HepG2 (cell line): ENCODE measurements at regions not wholly inside any gene's neighbourhood (a gene's known extent, or its start where the extent isn't known, plus 50 kb on each side); places are given as distances from the start of the nearest gene placed in this dataset.
A peak's percentile ranks its signal among the peaks of the same experiment; 100 is the strongest.

ENCODE experiments used
- ATAC-seq: fragments of 200-7000 bp; cut with Tn5 transposase; 3 replicates; pipeline ENCODE4 v1.9.1; 2020; ENCODE audit warnings: mild to moderate bottlenecking, moderate library complexity
- BruUV-seq: library from RNA; stranded (reverse); fragments of 400-500 nt; replicated peaks from 2 replicates; lab custom pipeline; 2021; lab: Mats Ljungman, UMichigan
- CTCF ChIA-PET: fragments of 300-600 bp; formaldehyde crosslinking; extraction: SDS; loops from one replicate; lab custom pipeline; 2021; ENCODE audit warnings: low total read pairs, inconsistent platforms, low intra/inter-chr PET ratio; lab: Yijun Ruan, JAX
- POLR2A ChIA-PET: fragments of 350-600 bp; sonication (Branson Sonifier 250); formaldehyde crosslinking; loops from one replicate; lab custom pipeline; 2020; ENCODE audit warnings: antibody characterized with exemption, inconsistent platforms; lab: Yijun Ruan, JAX
- DNase-seq: peaks from one replicate; pipeline ENCODE4 v3.0.0-alpha.2; 2015; ENCODE audit warnings: low spot score
- FAIRE-seq: peaks from 3 replicates; lab custom pipeline; 2011; peaks lifted over from hg19 to GRCh38; lab: Jason Lieb, UNC
- H2AFZ ChIP-seq: one replicate; pipeline ENCODE4 v1.6.1; 2011; ENCODE audit warnings: low read length, inconsistent platforms
- H3K27ac ChIP-seq: fragments of 300-600 bp; 3 replicates; pipeline ENCODE4 v1.8.0; 2011; ENCODE audit warnings: mixed run types, mild to moderate bottlenecking, mixed read lengths, low read length, inconsistent platforms; ENCODE audit not compliant: insufficient read depth; ENCODE audit errors: extremely low read length
- H3K27me3 ChIP-seq, 2 experiments: fragments of 200-600 bp in 1 of 2; 2 replicates in 1 of 2; 3 replicates in 1 of 2; pipeline versions ENCODE4 v1.6.0 to v1.8.0; 2011; ENCODE audit warnings: low read length in 2 of 2, mild to moderate bottlenecking in 2 of 2, moderate library complexity in 2 of 2, inconsistent platforms in 1 of 2; ENCODE audit not compliant: insufficient read depth in 2 of 2, control insufficient read depth in 1 of 2
- H3K36me3 ChIP-seq, 2 experiments: fragments of 200-600 bp in 1 of 2; replicated peaks in 1 of 2; 2 replicates in 1 of 2; 3 replicates in 1 of 2; pipeline versions ENCODE4 v1.5.1 to v1.8.0; 2011; ENCODE audit warnings: low read length in 2 of 2, inconsistent platforms in 1 of 2; ENCODE audit not compliant: insufficient read depth in 2 of 2, control insufficient read depth in 1 of 2
- H3K4me1 ChIP-seq: 2 replicates; pipeline ENCODE4 v1.5.1; 2012; ENCODE audit warnings: low read length, inconsistent platforms; ENCODE audit not compliant: insufficient read depth
- H3K4me2 ChIP-seq: 2 replicates; pipeline ENCODE4 v1.6.0; 2011; ENCODE audit warnings: low read depth, low read length, inconsistent platforms
- H3K4me3 ChIP-seq, 3 experiments: fragments of 200-600 bp in 1 of 3; sonication (generic), shearing (Covaris generic) in 1 of 3; replicated peaks in 1 of 3; 2 replicates each; pipeline ENCODE4 v1.5.1; 2011 to 2016; ENCODE audit warnings: low read length in 3 of 3, inconsistent platforms in 2 of 3, low read depth in 2 of 3, mild to moderate bottlenecking in 2 of 3, control low read depth in 1 of 3, mixed read lengths in 1 of 3; ENCODE audit not compliant: insufficient read depth in 1 of 3
- H3K79me2 ChIP-seq: one replicate; pipeline ENCODE4 v1.6.1; 2011; ENCODE audit warnings: low read length, inconsistent platforms; ENCODE audit not compliant: insufficient read depth
- H3K9ac ChIP-seq: 2 replicates; pipeline ENCODE4 v1.6.0; 2011; ENCODE audit warnings: mild to moderate bottlenecking, low read depth, low read length, inconsistent platforms; ENCODE audit not compliant: insufficient read depth
- H3K9me3 ChIP-seq: 2 replicates; pipeline ENCODE4 v1.5.1; 2012; ENCODE audit warnings: mild to moderate bottlenecking, low read length
- H4K20me1 ChIP-seq: 2 replicates; pipeline ENCODE4 v1.6.0; 2011; ENCODE audit warnings: inconsistent platforms, mild to moderate bottlenecking, low read length, moderate library complexity; ENCODE audit not compliant: insufficient read depth
- ARID2 ChIP-seq: sonication (generic); formaldehyde crosslinking; IDR thresholded peaks from 2 replicates; pipeline ENCODE4 v1.8.1; 2022; ENCODE audit warnings: mild to moderate bottlenecking, missing genetic modification reagents, borderline replicate concordance
- DDIT3 ChIP-seq: sonication (generic); formaldehyde crosslinking; IDR thresholded peaks from 2 replicates; pipeline ENCODE4 v1.4.0; 2020; ENCODE audit warnings: mild to moderate bottlenecking, missing genetic modification reagents
- FOSL2 ChIP-seq: sonication (generic); formaldehyde crosslinking; IDR thresholded peaks from 2 replicates; pipeline ENCODE4 v1.4.0; 2020; ENCODE audit warnings: missing genetic modification reagents
- FOXO1 ChIP-seq: sonication (generic); formaldehyde crosslinking; IDR thresholded peaks from 2 replicates; pipeline ENCODE4 v1.4.0; 2020; ENCODE audit warnings: missing genetic modification reagents
- HNF4G ChIP-seq, 2 experiments: sonication (generic) in 1 of 2; formaldehyde crosslinking in 1 of 2; IDR thresholded peaks; 2 replicates each; pipeline versions ENCODE4 v1.4.0 to v1.6.1; 2011 to 2020; ENCODE audit warnings: borderline replicate concordance in 2 of 2, low read depth in 2 of 2, mild to moderate bottlenecking in 2 of 2, low read length in 1 of 2, missing genetic modification reagents in 1 of 2, moderate library complexity in 1 of 2
- NCOA2 ChIP-seq: sonication (generic); formaldehyde crosslinking; IDR thresholded peaks from 2 replicates; pipeline ENCODE4 v1.8.0; 2022; ENCODE audit warnings: inconsistent platforms
- NR2F2 ChIP-seq: IDR thresholded peaks from 2 replicates; pipeline ENCODE4 v1.6.1; 2012; ENCODE audit warnings: low read depth, inconsistent platforms, borderline replicate concordance
- SAP130 ChIP-seq: IDR thresholded peaks from 2 replicates; pipeline ENCODE4 v1.6.1; 2016; ENCODE audit warnings: low read depth
- SKI ChIP-seq: fragments of 450-650 bp; IDR thresholded peaks from one replicate; pipeline ENCODE4 v1.6.1; 2018; ENCODE audit warnings: mild to moderate bottlenecking; ENCODE audit not compliant: partially characterized antibody
- SNAPC5 ChIP-seq: sonication (generic); formaldehyde crosslinking; IDR thresholded peaks from 2 replicates; pipeline ENCODE4 v1.8.1; 2023; ENCODE audit warnings: mild to moderate bottlenecking, missing genetic modification reagents, borderline replicate concordance
- SYNCRIP ChIP-seq: fragments of 200-400 bp; formaldehyde crosslinking; IDR thresholded peaks from 2 replicates; pipeline ENCODE4 v1.6.1; 2018; ENCODE audit warnings: mild to moderate bottlenecking, low read depth, low read length; ENCODE audit not compliant: insufficient read depth
- TARDBP ChIP-seq: sonication (generic); formaldehyde crosslinking; IDR thresholded peaks from 2 replicates; pipeline ENCODE4 v1.8.0; 2022; ENCODE audit warnings: mild to moderate bottlenecking, missing genetic modification reagents
- TCF7 ChIP-seq: sonication (generic); IDR thresholded peaks from 2 replicates; pipeline ENCODE4 v1.6.1; 2016; ENCODE audit warnings: antibody characterized with exemption, low read depth
- ZNF513 ChIP-seq: sonication (generic); formaldehyde crosslinking; conservative IDR thresholded peaks from 2 replicates; pipeline ENCODE4 v1.5.0; 2020; ENCODE audit warnings: missing genetic modification reagents
- ZNF558 ChIP-seq: sonication (generic); formaldehyde crosslinking; IDR thresholded peaks from 2 replicates; pipeline ENCODE4 v1.9.0; 2022; ENCODE audit warnings: mild to moderate bottlenecking, missing genetic modification reagents, borderline replicate concordance
- ZNF605 ChIP-seq: sonication (generic); formaldehyde crosslinking; IDR thresholded peaks from 2 replicates; pipeline ENCODE4 v1.8.0; 2022; ENCODE audit warnings: mild to moderate bottlenecking, missing genetic modification reagents
- WGBS: methylation state at CpG from one replicate; pipeline ENCODE4 v1.1.6; 2017; ENCODE audit warnings: low lambda C conversion rate; 5-methylcytosine and 5-hydroxymethylcytosine counted together
- in situ Hi-C: cut with HindIII; loops from 2 replicates; pipeline ENCODE4 v1.10.0; 2017; ENCODE audit warnings: low pct_unique_long_range_greater_than_20kb; ENCODE audit not compliant: extremely low pct_ligation_motif_present
- intact Hi-C: fragments of 100-400 bp; cut with micrococcal nuclease; formaldehyde crosslinking; loops from one replicate; pipeline ENCODE4 v1.10.0; 2022; ENCODE audit not compliant: unreplicated experiment
- TF ChIP-seq, protein P1 (sequence below), 2 experiments: sonication (generic) in 1 of 2; formaldehyde crosslinking in 1 of 2; IDR thresholded peaks; 2 replicates each; pipeline versions ENCODE4 v1.4.0 to v1.6.1; 2018 to 2020; ENCODE audit warnings: missing genetic modification reagents in 2 of 2, borderline replicate concordance in 1 of 2, low read depth in 1 of 2, mild to moderate bottlenecking in 1 of 2, missing biosample characterization in 1 of 2
- TF ChIP-seq, protein P2 (sequence below): IDR thresholded peaks from 2 replicates; pipeline ENCODE4 v1.6.1; 2018; ENCODE audit warnings: missing genetic modification reagents

GRCh38 chr12:76618031-76618430 lies 58.5 kb upstream of the OSBPL8 start (continued):
- TF ChIP-seq, protein P1, sequence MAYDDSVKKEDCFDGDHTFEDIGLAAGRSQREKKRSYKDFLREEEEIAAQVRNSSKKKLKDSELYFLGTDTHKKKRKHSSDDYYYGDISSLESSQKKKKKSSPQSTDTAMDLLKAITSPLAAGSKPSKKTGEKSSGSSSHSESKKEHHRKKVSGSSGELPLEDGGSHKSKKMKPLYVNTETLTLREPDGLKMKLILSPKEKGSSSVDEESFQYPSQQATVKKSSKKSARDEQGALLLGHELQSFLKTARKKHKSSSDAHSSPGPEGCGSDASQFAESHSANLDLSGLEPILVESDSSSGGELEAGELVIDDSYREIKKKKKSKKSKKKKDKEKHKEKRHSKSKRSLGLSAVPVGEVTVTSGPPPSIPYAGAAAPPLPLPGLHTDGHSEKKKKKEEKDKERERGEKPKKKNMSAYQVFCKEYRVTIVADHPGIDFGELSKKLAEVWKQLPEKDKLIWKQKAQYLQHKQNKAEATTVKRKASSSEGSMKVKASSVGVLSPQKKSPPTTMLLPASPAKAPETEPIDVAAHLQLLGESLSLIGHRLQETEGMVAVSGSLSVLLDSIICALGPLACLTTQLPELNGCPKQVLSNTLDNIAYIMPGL (CRISPR knock-in tag; IDR thresholded peaks at IDR 0.05; ENCODE audit: borderline replicate concordance in 1 of 2, low read depth in 1 of 2) = no peak
- no peak for TF ChIP-seq FOSL2 (CRISPR knock-in tag)
- TF ChIP-seq SKI = no peak
- no peak for TF ChIP-seq ZNF605 (CRISPR knock-in tag)

- POLR2A ChIA-PET = interaction anchor here (1.0 kb wide), 1 partner anchor 389 kb away, joined by 3 read pairs; no protein-coding TSS in a partner anchor
- CTCF ChIA-PET = interaction anchor here (1.3 to 2.1 kb wide), 5 partner anchors 169 to 1304 kb away, joined by 4 to 37 read pairs (median 10); no protein-coding TSS in a partner anchor
- H3K4me2 ChIP-seq = 0 out of 2 replicates have a peak overlapping the region, but pooled peaks have one; percentile 26
- H3K36me3 ChIP-seq = no peaks in the 10 kb centered on the region
- H3K9me3 ChIP-seq = no peaks in the 10 kb centered on the region
- no peaks in the 10 kb centered on the region for H3K79me2 ChIP-seq
- BruUV-seq = no TSS peak
- no peak overlapping the region; a peak in 1 of 6 replicates for H3K4me3 ChIP-seq
- H3K27me3 ChIP-seq = no peaks in the 10 kb centered on the region
- peak; percentile 93 for FAIRE-seq
- ATAC-seq = peak; percentile 92
- peak; percentile 93 for DNase-seq
- WGBS = 12% methylated on average over 1 of the region's 1 CpG
- H3K4me1 ChIP-seq = peaks cover 17% of the 10 kb centered on the region
- no peak overlapping the region for H3K9ac ChIP-seq
- no peak overlapping the region for H2AFZ ChIP-seq
- in situ Hi-C loops (loop anchor here (5.0 to 25.0 kb wide), 3 partner anchors 171 to 1066 kb away; no protein-coding TSS in a partner anchor), intact Hi-C loops (loop anchor here (1.0 to 5.0 kb wide), 8 partner anchors 66 to 1066 kb away; partner anchors contain the start of genes CSRP2 and ZDHHC17)
- no peaks in the 10 kb centered on the region for H4K20me1 ChIP-seq
- H3K27ac ChIP-seq = no peak overlapping the region
- TF ChIP-seq ZNF558 (CRISPR knock-in tag) = no peak
- TF ChIP-seq FOXO1 (CRISPR knock-in tag) = peak; percentile 93
- TF ChIP-seq TARDBP (CRISPR knock-in tag) = peak; percentile 69; the same call in 1 of the 2 replicates
- TF ChIP-seq SNAPC5 (CRISPR knock-in tag) = no peak
- no peak for TF ChIP-seq DDIT3
- TF ChIP-seq, protein P2, sequence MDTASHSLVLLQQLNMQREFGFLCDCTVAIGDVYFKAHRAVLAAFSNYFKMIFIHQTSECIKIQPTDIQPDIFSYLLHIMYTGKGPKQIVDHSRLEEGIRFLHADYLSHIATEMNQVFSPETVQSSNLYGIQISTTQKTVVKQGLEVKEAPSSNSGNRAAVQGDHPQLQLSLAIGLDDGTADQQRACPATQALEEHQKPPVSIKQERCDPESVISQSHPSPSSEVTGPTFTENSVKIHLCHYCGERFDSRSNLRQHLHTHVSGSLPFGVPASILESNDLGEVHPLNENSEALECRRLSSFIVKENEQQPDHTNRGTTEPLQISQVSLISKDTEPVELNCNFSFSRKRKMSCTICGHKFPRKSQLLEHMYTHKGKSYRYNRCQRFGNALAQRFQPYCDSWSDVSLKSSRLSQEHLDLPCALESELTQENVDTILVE = peak; percentile 68; the same call in 1 of the 2 replicates
- TF ChIP-seq ARID2 (CRISPR knock-in tag) = 0 out of 2 replicates have a peak, but pooled peaks have one; percentile 21
- TF ChIP-seq NR2F2 = peak; percentile 53; the same call in 1 of the 2 replicates
- peak; percentile 69 for TF ChIP-seq TCF7
- peak; percentile 81 for TF ChIP-seq NCOA2 (CRISPR knock-in tag)
- peak; percentile 45 for TF ChIP-seq SAP130
- TF ChIP-seq SYNCRIP = no peak
- TF ChIP-seq HNF4G (IDR thresholded peaks at IDR 0.05; ENCODE audit: borderline replicate concordance, low read depth, low read length) = peak; percentile 69; the same call in 1 of the 2 replicates
- no peak for TF ChIP-seq HNF4G (CRISPR knock-in tag; IDR thresholded peaks at IDR 0.05; ENCODE audit: borderline replicate concordance, low read depth)
- TF ChIP-seq ZNF513 (CRISPR knock-in tag) = no peak
Observed at GRCh38 chr12:76621582-76622024, 62.0 kb upstream of the OSBPL8 start.
